Suprapubic skin (tissue), 4 donors: ENCODE measurements at regions not wholly inside any gene's neighbourhood (a gene's known extent, or its start where the extent isn't known, plus 50 kb on each side); places are given as distances from the start of the nearest gene placed in this dataset.

Experiments used
- EP300 ChIP-seq: sonication (generic); formaldehyde crosslinking; IDR thresholded peaks from one replicate; pipeline ENCODE4 v1.6.1; 2017; ENCODE audit warnings: antibody characterized with exemption
- POLR2AphosphoS5 ChIP-seq, 3 donors: sonication (generic); formaldehyde crosslinking; IDR thresholded peaks; one replicate each; pipeline ENCODE4 v1.6.1; 2017; ENCODE audit warnings: antibody characterized with exemption in 3 of 3

- TF ChIP-seq POLR2AphosphoS5 (IDR thresholded peaks at IDR 0.05) (no peak), EP300 (no peak)
Measured at GRCh38 chr11:16587670-16588069, 150.8 kb upstream of the C11orf58 start.
